H9 (cell line): ENCODE measurements at regions not wholly inside any gene's neighbourhood (a gene's known extent, or its start where the extent isn't known, plus 50 kb on each side); places are given as distances from the start of the nearest gene placed in this dataset.
A peak's percentile ranks its signal among the peaks of the same experiment; 100 is the strongest.

ENCODE experiments used
- DNase-seq: peaks from one replicate; pipeline ENCODE4 v3.0.0-alpha.2; 2017
- H2AFZ ChIP-seq: one replicate; pipeline ENCODE4 v1.6.1; 2013; ENCODE audit warnings: mild to moderate bottlenecking, low read length, control low read depth, moderate library complexity
- H2AK5ac ChIP-seq: 2 replicates; pipeline ENCODE4 v1.6.1; 2013; ENCODE audit warnings: low read length, control low read depth, mixed read lengths; ENCODE audit not compliant: insufficient read length
- H2BK120ac ChIP-seq: one replicate; pipeline ENCODE4 v1.6.1; 2013; ENCODE audit warnings: low read depth, mild to moderate bottlenecking, low read length, control low read depth, inconsistent platforms; ENCODE audit not compliant: poor library complexity, severe bottlenecking
- H2BK12ac ChIP-seq: 2 replicates; pipeline ENCODE4 v1.6.1; 2013; ENCODE audit warnings: low read length, control low read depth, mixed read lengths, low read depth; ENCODE audit not compliant: insufficient read length
- H2BK15ac ChIP-seq: 2 replicates; pipeline ENCODE4 v1.6.1; 2013; ENCODE audit warnings: low read depth, low read length, control low read depth
- H2BK20ac ChIP-seq: one replicate; pipeline ENCODE4 v1.6.1; 2013; ENCODE audit warnings: low read depth, mild to moderate bottlenecking, low read length, control low read depth, inconsistent platforms; ENCODE audit not compliant: poor library complexity, severe bottlenecking
- H2BK5ac ChIP-seq: 2 replicates; pipeline ENCODE4 v1.6.1; 2013; ENCODE audit warnings: low read length, control low read depth, mixed read lengths; ENCODE audit not compliant: insufficient read length
- H3K14ac ChIP-seq: 2 replicates; pipeline ENCODE4 v1.6.1; 2013; ENCODE audit warnings: low read length, control low read depth; ENCODE audit not compliant: insufficient read depth
- H3K18ac ChIP-seq: 2 replicates; pipeline ENCODE4 v1.6.1; 2013; ENCODE audit warnings: low read depth, mild to moderate bottlenecking, mixed read lengths, low read length, control low read depth; ENCODE audit not compliant: insufficient read length
- H3K23ac ChIP-seq: 2 replicates; pipeline ENCODE4 v1.6.1; 2013; ENCODE audit warnings: low read length, control low read depth, mixed read lengths, low read depth; ENCODE audit not compliant: insufficient read length
- H3K23me2 ChIP-seq: 2 replicates; pipeline ENCODE4 v1.6.1; 2013; ENCODE audit warnings: low read depth, mild to moderate bottlenecking, mixed read lengths, low read length, control low read depth; ENCODE audit not compliant: insufficient read length, poor library complexity, severe bottlenecking
- H3K27ac ChIP-seq: 2 replicates; pipeline ENCODE4 v1.5.1; 2013; ENCODE audit warnings: low read length, control low read depth, mixed read lengths, low read depth; ENCODE audit not compliant: insufficient read length
- H3K27me3 ChIP-seq: 2 replicates; pipeline ENCODE4 v1.6.1; 2013; ENCODE audit warnings: low read length, control low read depth, inconsistent platforms; ENCODE audit not compliant: insufficient read depth
- H3K4ac ChIP-seq: 2 replicates; pipeline ENCODE4 v1.6.1; 2013; ENCODE audit warnings: low read depth, mild to moderate bottlenecking, control low read depth, inconsistent platforms, low read length, moderate library complexity
- H3K4me1 ChIP-seq: 2 replicates; pipeline ENCODE4 v1.6.1; 2013; ENCODE audit warnings: low read length, control low read depth, inconsistent platforms; ENCODE audit not compliant: insufficient read depth
- H3K4me2 ChIP-seq: 2 replicates; pipeline ENCODE4 v1.6.1; 2013; ENCODE audit warnings: low read length, control low read depth, mixed read lengths; ENCODE audit not compliant: insufficient read length, insufficient read depth
- H3K56ac ChIP-seq: 2 replicates; pipeline ENCODE4 v1.6.1; 2013; ENCODE audit warnings: low read depth, mild to moderate bottlenecking, mixed read lengths, low read length, control low read depth; ENCODE audit not compliant: insufficient read length
- H3K79me1 ChIP-seq: 2 replicates; pipeline ENCODE4 v1.6.1; 2013; ENCODE audit warnings: low read depth, mild to moderate bottlenecking, moderate library complexity, low read length, control low read depth, inconsistent platforms; ENCODE audit not compliant: insufficient read depth, poor library complexity, severe bottlenecking
- H3K79me2 ChIP-seq: 2 replicates; pipeline ENCODE4 v1.6.1; 2013; ENCODE audit warnings: low read length, control low read depth, inconsistent platforms; ENCODE audit not compliant: insufficient read depth
- H3K9ac ChIP-seq: 2 replicates; pipeline ENCODE4 v1.6.1; 2013; ENCODE audit warnings: low read length, control low read depth, mixed read lengths; ENCODE audit not compliant: insufficient read length; ENCODE audit errors: extremely low read depth
- H3K9me3 ChIP-seq: one replicate; pipeline ENCODE4 v1.6.1; 2013; ENCODE audit warnings: low read depth, low read length, inconsistent platforms; ENCODE audit not compliant: control insufficient read depth
- H3T11ph ChIP-seq: one replicate; pipeline ENCODE4 v1.6.1; 2013; ENCODE audit warnings: mild to moderate bottlenecking, low read length, control low read depth, inconsistent platforms
- H4K20me1 ChIP-seq: one replicate; pipeline ENCODE4 v1.6.1; 2013; ENCODE audit not compliant: control insufficient read depth, insufficient read length, insufficient read depth
- H4K5ac ChIP-seq: 2 replicates; pipeline ENCODE4 v1.6.1; 2013; ENCODE audit warnings: low read depth, mild to moderate bottlenecking, mixed read lengths, low read length, control low read depth; ENCODE audit not compliant: insufficient read length
- H4K8ac ChIP-seq: replicated peaks from 2 replicates; pipeline ENCODE4 v1.6.1; 2013; ENCODE audit warnings: low read length, control low read depth, mixed read lengths, low read depth; ENCODE audit not compliant: insufficient read length
- H4K91ac ChIP-seq: 2 replicates; pipeline ENCODE4 v1.6.1; 2013; ENCODE audit warnings: low read depth, mild to moderate bottlenecking, moderate library complexity, mixed read lengths, low read length, control low read depth; ENCODE audit not compliant: insufficient read length
- H3K27ac Mint-ChIP-seq, 3 experiments: 2 replicates in 2 of 3; 3 replicates in 1 of 3; pipeline ENCODE4 v1.8.0; 2020 to 2021; ENCODE audit warnings: mixed read lengths in 3 of 3, mild to moderate bottlenecking in 1 of 3, moderate library complexity in 1 of 3
- H3K27me3 Mint-ChIP-seq: 2 replicates; pipeline ENCODE4 v1.8.0; 2021; ENCODE audit warnings: low read depth, mild to moderate bottlenecking, moderate library complexity, mixed read lengths
- H3K36me3 Mint-ChIP-seq, 3 experiments: 2 replicates in 2 of 3; 3 replicates in 1 of 3; pipeline ENCODE4 v1.8.0; 2020 to 2021; ENCODE audit warnings: low read depth in 3 of 3, mixed read lengths in 3 of 3; ENCODE audit not compliant: insufficient read depth in 1 of 3
- H3K4me1 Mint-ChIP-seq, 2 experiments: 2 replicates each; pipeline ENCODE4 v1.8.0; 2020; ENCODE audit warnings: mixed read lengths in 2 of 2
- H3K4me3 Mint-ChIP-seq, 2 experiments: 2 replicates in 1 of 2; 3 replicates in 1 of 2; pipeline ENCODE4 v1.8.0; 2020 to 2021; ENCODE audit warnings: mild to moderate bottlenecking in 2 of 2, mixed read lengths in 2 of 2, moderate library complexity in 1 of 2
- H3K9me3 Mint-ChIP-seq, 2 experiments: 2 replicates in 1 of 2; 3 replicates in 1 of 2; pipeline ENCODE4 v1.8.0; 2020; ENCODE audit warnings: mild to moderate bottlenecking in 2 of 2, mixed read lengths in 2 of 2, moderate library complexity in 1 of 2
- WGBS: extraction: QIAGEN DNeasy Blood & Tissue Kit; methylation state at CpG from one replicate; pipeline ENCODE4 v1.1.7; 2013; ENCODE audit warnings: missing lambda C conversion rate, low lambda C conversion rate, mixed read lengths; ENCODE audit not compliant: insufficient read length; ENCODE audit errors: extremely low coverage; 5-methylcytosine and 5-hydroxymethylcytosine counted together
- TF ChIP-seq, protein P1 (sequence below): fragments of 200-600 bp; sonication (generic); conservative IDR thresholded peaks from 3 replicates; pipeline ENCODE4 v1.8.0; 2021; ENCODE audit warnings: antibody characterized with exemption, mild to moderate bottlenecking

DNA sequence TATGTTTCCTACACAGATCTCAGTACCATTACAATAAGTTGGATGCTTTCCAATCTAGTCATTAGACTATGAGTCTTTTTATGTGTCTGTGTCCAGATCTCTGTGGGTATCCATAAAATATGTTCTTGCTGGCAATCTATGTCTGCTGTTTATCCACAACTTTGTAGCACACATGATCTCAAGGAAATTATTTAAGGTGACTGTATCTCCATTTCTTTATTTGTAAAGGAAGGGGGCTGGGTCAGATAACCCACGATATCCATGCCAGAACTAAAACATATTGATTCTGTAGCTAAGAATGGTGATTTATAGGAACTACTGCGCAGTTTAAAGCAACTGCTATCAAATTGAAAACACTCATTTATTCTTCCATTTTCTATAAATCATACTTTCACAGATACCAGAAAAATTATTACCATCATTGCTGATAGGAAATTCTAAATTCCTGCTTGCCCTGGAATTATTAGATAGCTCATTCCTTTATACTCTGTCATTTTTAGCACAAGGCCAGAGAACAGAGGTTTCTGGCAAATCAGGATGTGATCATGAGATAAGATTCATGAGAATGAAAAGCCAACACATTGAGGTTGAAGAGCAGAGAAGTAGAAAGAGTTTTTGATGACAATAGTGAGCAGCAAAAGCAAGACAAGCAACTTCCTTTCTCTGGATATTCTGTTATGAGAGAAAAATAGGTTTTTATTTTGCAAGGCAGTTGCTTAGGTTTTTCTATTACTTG, 851.4 kb upstream of the CITED2 start:
- TF ChIP-seq, protein P1, sequence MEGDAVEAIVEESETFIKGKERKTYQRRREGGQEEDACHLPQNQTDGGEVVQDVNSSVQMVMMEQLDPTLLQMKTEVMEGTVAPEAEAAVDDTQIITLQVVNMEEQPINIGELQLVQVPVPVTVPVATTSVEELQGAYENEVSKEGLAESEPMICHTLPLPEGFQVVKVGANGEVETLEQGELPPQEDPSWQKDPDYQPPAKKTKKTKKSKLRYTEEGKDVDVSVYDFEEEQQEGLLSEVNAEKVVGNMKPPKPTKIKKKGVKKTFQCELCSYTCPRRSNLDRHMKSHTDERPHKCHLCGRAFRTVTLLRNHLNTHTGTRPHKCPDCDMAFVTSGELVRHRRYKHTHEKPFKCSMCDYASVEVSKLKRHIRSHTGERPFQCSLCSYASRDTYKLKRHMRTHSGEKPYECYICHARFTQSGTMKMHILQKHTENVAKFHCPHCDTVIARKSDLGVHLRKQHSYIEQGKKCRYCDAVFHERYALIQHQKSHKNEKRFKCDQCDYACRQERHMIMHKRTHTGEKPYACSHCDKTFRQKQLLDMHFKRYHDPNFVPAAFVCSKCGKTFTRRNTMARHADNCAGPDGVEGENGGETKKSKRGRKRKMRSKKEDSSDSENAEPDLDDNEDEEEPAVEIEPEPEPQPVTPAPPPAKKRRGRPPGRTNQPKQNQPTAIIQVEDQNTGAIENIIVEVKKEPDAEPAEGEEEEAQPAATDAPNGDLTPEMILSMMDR: no peak
- H3K27me3 ChIP-seq: no peaks in the 10 kb centered on the region
- H3K79me1 ChIP-seq: no peaks in the 10 kb centered on the region
- H3K14ac ChIP-seq: no peak overlapping the region
- H3K9me3 Mint-ChIP-seq: peaks cover 0 to 5% of the 10 kb centered on the region in 2 experiments; a peak in 2 of 5 replicates
- no peak overlapping the region for H2BK20ac ChIP-seq
- H2AFZ ChIP-seq: no peak overlapping the region
- H3K18ac ChIP-seq: no peak overlapping the region
- no peaks in the 10 kb centered on the region for H3K79me2 ChIP-seq
- H3K4me2 ChIP-seq: no peak overlapping the region
- no peak overlapping the region for H4K91ac ChIP-seq
- no peak overlapping the region for H3T11ph ChIP-seq
- no peak overlapping the region for H2AK5ac ChIP-seq
- H3K23ac ChIP-seq: no peak overlapping the region
- no peak overlapping the region for H2BK12ac ChIP-seq
- no peak overlapping the region for H4K8ac ChIP-seq
- peak overlapping the region in 1 of 3 experiments; percentile 51; a peak in 2 of 7 replicates for H3K27ac Mint-ChIP-seq
- DNase-seq: no peak
- H3K9me3 ChIP-seq: no peaks in the 10 kb centered on the region
- H3K27me3 Mint-ChIP-seq: no peaks in the 10 kb centered on the region
- H2BK5ac ChIP-seq: no peak overlapping the region
- no peaks in the 10 kb centered on the region for H4K20me1 ChIP-seq
- no peak overlapping the region for H4K5ac ChIP-seq
- H3K36me3 Mint-ChIP-seq: peaks cover 0 to 6% (median 2%) of the 10 kb centered on the region in 3 experiments; a peak in 4 of 7 replicates
- no peaks in the 10 kb centered on the region for H3K23me2 ChIP-seq
- H3K56ac ChIP-seq: no peak overlapping the region
- H2BK120ac ChIP-seq: no peak overlapping the region
- no peaks in the 10 kb centered on the region for H3K4me1 ChIP-seq
- H3K4me1 Mint-ChIP-seq: no peaks in the 10 kb centered on the region
- H3K4me3 Mint-ChIP-seq: no peak overlapping the region
- no peak overlapping the region for H3K9ac ChIP-seq
- H3K4ac ChIP-seq: no peak overlapping the region
- no CpG with 5 or more reads among the region's 2 CpGs for WGBS
- H3K27ac ChIP-seq: no peak overlapping the region
- H2BK15ac ChIP-seq: no peak overlapping the region
